Occipital lobe (tissue), 1 donor: ENCODE measurements at regions not wholly inside any gene's neighbourhood (a gene's known extent, or its start where the extent isn't known, plus 50 kb on each side); places are given as distances from the start of the nearest gene placed in this dataset.
"Not testable (repeated sequence)": the region's sequence is repeated elsewhere in the genome, so short reads cannot be mapped to it uniquely, and the experiment has no call there.

Experiments used
- DNase-seq: peaks from one replicate; lab custom pipeline; 2025; lab: John Stamatoyannopoulos, UW

DNA sequence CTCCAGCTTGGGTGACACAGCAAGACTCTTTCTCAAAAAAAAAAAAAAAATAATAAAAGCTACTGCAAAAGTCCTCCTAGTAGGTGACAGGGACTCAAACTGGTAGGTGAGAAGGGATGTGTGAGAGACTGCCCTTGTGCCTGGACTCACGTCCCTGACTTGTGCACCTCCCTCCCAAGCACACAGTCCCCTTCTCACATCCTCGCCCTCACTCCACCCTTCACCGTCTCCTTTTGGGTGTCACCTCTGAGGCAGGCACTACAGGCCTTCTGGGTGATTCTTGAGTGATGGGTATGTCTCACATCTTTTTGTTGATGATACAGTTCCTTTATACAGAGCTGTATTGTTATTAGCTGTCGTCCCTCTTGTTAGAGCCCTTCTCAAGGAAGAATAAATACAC lies 170.5 kb downstream of the TM9SF2 start:
- DNase-seq = no peak

DNA sequence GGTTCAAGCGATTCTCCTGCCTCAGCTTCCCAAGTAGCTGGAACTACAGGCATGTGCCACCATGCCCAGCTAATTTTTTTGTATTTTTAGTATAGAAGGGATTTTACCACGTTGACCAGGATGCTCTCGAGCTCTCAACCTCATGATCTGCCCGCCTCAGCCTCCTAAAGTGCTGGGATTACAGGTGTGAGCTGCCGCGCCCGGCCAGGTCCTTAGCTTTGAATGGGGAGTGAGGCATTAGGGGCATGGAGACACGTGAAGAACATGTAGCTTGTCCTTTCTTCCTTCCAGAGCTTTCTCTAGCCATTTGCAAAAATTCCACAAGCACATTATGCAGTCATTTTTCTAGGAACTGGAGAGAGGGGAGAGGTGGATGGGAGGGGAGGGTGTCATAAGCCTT lies 167.8 kb downstream of the TM9SF2 start:
- not testable (repeated sequence) for DNase-seq

DNA sequence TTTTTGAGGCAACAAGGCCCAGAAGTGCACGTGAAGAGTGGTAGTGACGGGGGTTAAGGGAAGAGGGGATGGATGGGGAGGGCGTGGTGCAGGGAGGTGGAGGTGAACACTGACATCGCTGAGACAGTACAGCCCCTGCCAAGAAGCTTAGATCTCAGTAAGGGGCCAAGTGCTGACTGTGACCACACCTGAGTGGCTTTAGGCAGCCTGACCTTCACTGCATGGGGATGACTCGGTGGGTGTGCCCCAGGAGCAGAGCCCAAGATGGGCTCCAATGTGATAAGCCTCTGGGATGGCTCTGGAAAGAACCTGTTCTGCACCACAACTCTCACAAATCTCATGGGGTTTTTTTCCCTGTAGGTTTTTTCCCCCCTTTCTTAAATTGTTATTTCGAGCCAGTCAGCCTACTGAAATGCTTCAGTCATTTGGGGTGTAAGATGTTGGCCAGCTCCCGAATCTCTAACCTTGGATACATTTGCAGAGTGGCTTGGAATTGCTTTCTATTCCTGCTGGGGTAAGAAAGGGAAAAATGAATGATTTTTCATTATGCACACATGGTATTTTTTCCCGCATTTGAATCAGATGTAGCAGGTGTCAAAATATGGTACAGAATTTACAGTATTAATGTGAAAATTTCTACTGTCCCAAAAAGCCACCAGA lies 165.0 kb downstream of the TM9SF2 start:
- no peak for DNase-seq

DNA sequence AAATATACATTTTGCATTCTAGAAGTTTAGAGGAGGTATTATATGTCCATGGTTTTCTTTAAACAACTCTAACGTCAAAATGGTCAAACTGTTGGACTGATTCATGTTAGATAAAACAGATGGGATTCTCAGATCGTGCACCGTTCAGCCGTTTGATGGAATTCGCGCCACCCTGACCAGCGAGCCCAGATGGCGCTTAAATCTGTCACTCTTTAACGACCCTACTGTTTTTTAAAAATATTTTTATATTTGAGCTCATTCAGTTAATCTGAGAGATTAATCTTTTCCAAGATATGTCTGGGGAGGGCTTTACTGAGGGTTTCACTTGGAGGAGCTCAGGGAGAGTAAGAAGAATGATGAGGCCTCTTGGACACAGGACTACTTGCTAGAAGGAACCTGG lies 164.4 kb downstream of the TM9SF2 start:
- no peak for DNase-seq

DNA sequence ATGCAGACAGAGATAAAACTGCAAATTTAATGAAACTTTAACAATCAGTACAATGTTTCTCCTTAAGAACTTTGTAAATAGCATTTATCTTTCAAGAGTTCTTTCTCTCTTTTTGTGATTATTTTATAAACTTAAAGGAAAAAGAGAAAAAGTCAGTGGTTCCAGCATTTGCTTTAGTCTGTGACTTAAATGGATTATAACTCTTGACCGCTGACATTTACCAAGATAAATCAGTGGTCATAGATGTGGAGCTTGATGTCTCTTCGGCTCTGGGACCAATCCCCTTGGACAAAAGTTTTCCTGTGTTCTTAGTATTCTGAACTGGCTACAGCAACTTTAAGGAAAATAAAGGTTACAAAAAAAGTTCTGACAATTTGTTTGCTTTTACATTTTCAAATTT lies 162.6 kb downstream of the TM9SF2 start:
- DNase-seq = no peak

DNA sequence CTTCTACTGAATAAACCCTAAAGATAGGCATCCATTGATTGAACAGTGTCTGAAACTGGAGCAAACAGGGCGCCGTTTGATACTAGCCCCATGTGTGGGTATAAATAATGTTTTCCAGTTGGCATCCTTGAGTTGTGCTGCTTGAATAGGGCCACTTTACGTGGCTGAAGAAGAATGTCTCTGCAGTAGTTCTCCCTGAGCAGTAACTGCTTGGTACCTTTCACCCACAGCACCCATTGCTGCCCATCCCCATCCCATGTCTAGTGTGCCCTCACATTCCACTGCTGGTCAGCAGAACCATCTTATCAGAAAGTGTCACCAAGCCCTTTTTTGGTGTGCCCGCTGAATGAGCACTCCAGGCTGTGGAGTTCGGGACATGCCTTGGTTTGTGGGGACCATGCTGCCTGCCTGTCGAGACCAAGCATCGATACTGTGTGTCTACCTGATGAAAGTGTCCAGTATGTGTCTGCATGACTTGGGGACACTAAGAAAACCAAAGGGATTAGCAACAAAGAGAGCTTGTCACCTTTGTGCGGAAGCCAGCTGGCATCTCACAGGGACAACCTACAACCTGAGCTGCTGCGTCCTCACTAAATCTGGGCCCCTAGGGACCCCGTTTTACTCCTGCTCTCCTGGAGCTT lies 162.0 kb downstream of the TM9SF2 start:
- DNase-seq = no peak

DNA sequence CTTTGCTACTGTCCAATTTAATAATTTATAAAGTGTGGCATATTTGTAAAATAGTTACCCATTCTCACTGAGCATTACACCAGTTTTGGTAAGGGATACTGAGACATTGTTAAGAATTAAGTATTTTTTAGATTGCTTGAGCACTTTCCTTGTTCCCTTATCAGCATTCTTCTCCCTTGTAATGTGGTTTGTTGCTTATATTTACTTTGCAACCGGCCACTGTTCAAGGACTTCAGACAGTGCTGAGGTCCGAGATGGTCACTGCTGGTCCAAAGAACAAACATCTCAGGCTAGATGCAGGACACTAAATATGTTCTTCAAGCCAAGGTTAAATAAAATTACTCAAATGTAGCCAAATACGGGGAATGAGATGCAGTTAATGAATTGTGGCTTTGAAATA lies 161.4 kb downstream of the TM9SF2 start:
- no peak for DNase-seq

DNA sequence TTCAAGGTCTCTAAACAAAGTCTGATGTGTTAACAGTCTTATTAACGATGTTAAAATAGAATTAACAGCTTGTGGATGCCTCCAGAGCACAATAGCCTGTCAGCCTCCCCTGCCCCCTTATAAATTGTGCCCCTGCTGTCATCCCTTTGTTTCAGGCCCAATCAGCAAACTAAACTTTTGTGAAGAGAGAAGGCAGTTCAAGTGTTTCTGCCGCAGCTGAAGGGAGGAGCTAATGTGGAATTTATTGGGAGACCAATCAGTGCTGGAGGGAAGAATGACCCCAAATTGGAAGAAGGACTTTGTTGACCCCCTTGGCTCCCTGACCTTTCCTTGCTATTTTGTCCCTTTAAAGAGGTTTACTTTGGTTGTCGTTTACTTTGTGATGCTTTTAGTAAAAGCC lies 160.5 kb downstream of the TM9SF2 start:
- no peak for DNase-seq

DNA sequence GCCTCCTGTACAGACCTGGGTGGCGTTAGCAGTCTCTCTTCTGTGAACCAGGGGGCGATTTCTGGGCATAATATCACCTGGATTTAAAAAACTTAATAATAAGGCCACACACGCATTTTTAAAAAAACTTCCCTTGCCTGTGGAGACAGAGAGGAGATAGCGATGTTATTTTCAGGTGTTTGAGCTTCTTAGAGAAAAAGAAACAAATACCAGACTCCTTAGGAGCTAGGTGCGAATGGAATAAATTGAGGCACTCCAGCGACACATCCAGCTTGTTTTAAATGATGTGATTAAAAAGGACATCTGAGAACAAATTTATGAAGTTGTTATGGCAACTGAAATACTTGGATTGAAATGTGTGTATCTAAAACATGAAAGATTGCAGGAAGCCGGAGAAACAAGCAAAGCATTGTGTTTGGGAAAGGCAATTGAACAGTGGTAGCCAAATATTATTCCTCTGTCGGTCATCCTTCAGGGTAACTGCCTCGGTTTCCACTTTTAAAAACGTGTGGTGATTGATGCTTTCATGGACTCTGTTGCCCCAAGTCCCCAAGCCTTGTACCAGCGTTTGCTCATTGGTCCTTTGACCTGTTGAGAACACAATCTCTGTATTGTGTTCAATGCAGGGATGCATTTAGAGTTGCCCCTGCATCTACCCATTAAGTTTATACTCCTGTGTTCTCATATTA lies 158.7 kb downstream of the TM9SF2 start:
- DNase-seq = no peak

DNA sequence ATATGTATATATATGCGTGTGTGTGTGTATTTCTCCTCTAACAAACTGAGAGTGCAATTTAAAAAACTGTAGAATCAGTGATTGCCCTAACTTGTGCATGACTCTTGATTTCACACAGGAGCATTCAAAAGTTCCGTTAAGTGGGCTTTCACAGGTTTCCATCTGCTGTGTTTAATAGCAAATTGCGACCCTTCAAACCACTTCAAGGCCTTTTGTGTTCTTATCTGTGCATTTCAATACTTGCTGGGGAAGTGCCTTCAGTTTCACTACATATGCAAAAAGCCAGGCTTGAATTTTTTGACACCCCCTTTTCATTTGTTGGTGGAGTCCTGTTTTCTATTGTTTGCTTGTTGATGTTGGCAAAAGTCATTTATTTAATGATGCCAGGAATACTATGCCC lies 158.0 kb downstream of the TM9SF2 start:
- no peak for DNase-seq

DNA sequence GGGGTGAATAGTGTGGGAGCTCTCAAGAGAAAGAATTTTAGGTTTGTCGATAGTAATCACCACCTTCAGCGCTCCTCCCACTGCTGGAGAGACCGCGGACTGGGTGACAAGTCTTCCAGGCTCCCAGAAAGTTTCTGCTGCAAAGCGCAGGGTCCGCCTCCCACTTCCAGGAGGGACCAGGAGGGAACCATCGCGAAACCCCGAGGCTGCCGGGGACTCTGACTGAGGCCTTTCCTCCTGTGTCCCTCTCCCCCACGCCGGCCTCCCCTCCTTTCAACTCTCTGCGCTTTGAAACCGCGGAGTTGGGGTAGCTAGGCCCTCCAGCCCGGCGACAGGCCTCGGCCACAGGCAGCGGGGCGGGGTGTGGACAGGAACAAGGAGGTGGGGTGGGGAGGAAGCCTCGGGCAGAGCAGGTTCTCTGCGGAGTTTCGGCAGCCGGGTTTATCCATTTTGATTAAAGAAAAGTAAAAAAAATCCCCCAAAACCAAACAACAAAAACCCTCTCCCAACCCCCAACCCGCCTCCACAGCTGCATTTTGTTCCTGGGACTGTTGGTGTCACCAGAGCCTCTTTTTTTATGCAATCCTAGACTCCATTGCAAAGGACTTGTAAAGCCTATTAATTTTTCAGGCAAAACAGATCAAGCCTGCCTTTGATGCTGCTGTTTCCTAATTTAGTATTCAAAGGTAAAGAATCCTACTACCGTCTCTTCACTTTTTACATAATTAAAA lies 157.2 kb downstream of the TM9SF2 start:
- DNase-seq = peak; percentile 41

DNA sequence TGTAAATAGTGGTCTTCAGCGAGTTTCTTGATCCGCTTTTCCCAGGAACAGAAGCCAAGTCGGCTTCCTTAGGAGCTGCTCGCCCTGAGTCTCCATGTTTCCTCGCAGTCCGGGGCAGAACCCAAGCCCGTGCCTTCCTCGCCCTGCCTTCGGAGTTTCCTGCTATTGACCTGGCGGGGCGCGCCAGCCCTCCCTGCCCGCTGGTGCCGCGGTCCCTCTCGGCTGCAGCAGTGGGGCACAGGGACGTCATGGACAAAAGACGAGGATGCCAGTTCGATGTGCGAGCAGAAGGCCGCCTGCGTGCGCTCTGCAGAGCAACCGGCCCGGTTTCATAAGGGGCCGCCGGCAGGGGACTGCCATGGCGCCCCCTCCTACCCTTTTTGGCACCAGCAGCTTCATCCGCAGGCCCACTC lies 156.6 kb downstream of the TM9SF2 start:
- DNase-seq = no peak

DNA sequence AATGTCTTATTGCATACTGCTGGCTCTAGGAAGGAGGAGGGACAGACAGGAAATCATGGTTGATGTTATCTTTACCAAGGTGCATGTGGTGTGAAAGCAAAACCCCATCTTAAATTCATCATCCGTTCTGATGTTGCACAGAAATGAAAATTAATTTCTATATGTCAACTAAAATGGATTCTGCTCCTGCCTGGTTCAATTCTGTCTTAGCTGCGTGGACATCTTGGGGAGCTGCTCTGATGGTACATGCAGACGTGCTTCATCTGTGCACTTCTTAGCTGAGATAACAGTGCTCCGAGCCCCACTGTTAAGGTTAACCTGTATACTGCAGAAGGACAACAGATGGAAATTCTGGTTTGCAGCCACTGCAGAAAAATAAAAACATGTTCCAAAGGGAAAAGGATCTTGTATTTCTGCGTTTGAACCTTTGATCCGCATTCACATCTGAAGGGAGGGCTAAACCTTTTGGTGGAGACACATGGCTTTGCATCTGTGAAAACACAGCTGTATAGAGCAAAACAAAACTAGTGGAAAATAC lies 155.6 kb downstream of the TM9SF2 start:
- DNase-seq = no peak

DNA sequence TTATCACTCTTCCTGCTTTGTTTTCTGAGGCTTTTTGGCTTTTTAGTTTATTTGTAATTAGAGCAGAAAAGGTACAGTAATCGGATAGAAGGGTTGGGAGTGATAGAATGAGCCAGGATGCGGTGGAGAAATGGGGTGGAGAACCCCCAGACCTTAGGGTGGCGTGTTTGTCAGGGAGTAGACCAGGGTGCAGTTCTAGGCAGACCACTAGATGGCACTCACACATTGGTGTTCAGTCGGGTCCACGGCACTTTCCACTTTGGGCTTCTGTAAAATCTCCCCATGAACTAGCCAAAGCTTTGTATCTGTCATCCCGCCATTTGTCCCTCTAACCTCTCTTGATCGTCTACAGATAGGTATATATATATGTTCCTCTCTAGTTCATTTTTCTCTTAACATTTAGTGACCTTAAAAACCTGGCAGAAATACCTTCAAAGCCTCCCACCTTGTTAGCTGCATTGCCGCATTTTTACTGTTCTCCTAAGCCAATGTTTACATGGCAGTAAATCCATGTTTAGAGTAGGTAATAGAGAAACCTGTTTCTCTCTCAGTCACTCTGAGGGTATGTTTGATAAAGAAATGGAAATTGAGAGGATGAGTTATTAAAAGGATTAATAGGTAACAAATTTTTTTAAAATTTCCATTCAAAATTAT lies 154.9 kb downstream of the TM9SF2 start:
- peak; percentile 57 for DNase-seq

DNA sequence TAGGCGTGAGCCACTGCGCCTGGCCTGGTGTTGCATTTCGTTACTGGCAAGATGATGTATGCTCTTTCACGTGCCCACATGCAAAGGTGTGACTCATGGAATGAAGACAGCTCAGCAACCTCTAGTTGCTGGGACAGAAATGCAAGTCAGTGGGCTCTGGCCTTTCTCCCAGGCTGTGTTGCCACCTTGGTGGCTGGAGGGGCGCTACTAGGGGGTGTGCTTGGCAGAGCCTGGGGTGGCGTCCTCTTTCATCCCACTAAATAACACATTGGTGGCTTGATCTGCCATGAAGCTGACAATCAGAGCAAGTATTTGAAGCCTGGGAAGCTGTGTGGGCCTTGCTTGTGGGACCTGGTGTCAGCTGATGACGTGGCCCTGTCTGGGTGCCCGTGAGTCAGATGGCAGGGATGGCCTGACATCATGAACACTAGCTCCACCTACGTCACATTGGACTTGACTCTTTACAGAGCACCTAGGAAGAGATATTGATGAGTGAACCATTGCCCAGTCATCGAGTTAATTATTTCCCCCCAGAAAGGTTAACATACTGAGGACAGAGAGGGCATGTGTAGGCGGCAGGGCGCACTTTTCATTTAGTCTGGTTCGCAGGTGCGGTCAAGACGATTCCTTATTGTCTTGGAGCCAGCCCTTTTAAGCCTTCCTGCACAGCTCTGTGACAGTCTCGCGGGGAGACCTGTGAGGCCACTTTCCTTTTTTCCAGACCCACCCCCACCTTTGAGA lies 154.2 kb downstream of the TM9SF2 start:
- DNase-seq = no peak

DNA sequence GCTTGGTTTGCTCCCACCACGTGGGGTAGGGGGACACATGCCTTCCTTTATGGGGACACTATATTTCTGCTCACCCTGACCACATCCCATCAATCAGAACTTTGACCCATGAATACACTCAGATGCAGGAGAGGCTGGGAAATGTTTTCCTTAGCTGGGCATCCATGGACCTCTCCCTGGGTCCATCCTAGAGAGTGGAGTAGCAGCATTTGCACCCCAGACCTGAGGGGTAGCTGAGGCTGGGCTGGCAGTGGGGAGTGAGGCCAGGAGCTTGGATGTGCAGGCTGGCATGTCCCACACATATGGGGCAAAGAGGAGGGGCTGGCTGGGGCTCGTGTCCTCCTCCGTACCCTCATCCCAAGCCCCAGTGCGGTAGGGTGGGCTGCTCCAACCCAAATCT lies 152.8 kb downstream of the TM9SF2 start:
- no peak for DNase-seq

DNA sequence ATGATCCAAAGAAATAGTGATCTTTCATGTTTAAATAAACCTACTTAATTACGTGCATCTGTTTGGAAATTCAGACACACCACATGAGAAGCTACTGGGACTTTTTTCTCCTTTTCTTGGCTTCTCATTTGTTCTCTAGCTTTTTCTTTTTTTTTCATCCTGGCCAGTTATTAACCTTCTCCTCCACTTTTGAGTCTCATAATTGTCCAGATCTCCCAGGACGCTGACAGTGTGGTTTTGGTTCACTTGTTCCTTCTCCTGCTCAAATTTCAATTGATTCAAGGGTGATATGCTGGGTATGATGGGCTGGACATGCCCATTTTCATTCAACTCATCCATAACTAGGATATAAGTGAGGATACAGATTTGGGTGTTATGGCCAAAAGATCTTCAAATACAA lies 152.3 kb downstream of the TM9SF2 start:
- no peak for DNase-seq

DNA sequence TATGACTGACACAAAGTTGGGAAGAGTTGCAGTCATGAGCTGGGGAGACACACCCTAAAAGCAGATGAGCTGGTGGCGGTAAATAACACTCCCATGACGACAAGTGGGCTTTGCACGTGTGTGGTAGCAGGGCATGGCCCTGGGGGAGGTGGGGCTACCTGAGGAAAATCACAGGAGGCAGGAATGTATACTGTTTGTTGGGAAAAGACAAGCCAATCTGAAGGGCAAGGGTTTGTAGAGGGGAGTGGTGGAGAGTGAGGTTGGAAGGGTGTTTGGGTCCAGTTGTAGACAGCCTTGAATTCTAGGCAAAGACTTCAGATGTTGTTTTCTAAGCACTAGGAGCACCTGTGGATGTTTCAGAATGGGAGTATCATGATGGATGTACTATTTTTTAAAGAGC lies 151.6 kb downstream of the TM9SF2 start:
- no peak for DNase-seq

DNA sequence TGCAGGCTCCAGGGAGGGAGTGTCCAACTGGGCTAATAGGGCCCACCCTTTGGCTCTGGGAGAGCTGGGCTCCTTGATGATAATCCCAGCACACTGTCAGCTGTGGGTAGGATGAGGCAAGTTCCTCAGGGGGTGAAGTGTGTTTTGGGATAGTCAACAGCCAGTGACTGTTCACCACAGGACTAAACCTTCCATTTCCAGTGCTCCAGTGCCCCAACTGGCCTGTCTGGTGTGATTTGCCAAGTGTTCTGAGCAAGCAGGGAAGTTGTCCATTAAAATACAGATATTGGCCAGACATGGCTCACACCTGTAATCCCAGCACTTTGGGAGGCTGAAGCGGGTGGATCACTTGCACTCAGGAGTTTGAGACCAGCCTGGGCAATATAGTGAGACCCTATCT lies 150.9 kb downstream of the TM9SF2 start:
- DNase-seq = no peak

DNA sequence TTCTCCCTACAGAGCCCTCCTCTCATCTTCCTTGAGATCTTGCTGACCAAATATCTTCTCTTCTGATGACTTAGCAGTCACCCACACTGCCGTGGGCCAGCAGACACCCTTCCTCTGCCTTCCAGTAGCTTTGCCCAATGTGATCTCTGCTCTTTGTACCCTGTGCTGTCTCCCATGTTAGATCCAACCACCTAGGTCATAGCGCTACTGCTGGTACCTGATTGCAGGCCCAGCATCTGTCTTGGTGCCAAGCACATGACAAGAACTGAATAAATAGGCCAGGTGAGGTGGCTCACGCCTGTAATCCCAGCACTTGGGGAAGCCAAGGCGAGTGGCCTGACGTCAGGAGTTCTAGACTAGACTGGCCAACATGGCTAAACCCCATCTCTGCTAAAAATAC lies 149.7 kb downstream of the TM9SF2 start:
- DNase-seq = no peak

DNA sequence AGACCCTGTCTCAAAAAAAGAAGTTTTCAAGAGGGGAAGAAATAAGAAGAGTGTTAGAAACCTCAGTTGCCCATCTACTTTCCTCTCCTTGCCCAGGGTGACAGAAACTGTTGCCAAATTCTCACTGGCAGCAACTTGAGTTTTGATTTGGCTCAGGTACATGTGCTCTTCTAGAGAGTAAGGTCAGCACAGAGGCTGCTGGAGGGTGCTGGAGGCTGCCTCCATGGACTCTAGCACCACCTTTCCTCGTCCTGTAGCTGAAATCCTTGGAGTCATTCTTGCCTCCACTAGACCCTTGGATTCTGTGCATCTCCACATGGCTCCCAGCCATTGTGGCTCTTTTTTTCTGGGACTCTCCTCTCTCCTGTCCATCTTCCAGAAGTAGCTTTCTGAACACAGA lies 149.1 kb downstream of the TM9SF2 start:
- no peak for DNase-seq
